Stomach smooth muscle (tissue), 2 donors: ENCODE measurements at regions not wholly inside any gene's neighbourhood (a gene's known extent, or its start where the extent isn't known, plus 50 kb on each side); places are given as distances from the start of the nearest gene placed in this dataset.

ENCODE experiments used
- H3K27ac ChIP-seq: one replicate; pipeline ENCODE4 v1.7.0; 2013; ENCODE audit warnings: mild to moderate bottlenecking, low read length, inconsistent platforms
- H3K27me3 ChIP-seq, 2 donors: one replicate each; pipeline ENCODE4 v1.7.0; 2013; ENCODE audit warnings: low read length in 2 of 2; ENCODE audit not compliant: insufficient read depth in 2 of 2, control insufficient read depth in 1 of 2
- H3K36me3 ChIP-seq, 2 donors: one replicate each; pipeline ENCODE4 v1.7.0; 2013; ENCODE audit warnings: low read length in 2 of 2; ENCODE audit not compliant: control insufficient read depth in 2 of 2, insufficient read depth in 2 of 2
- H3K4me1 ChIP-seq: one replicate; pipeline ENCODE4 v1.7.0; 2013; ENCODE audit warnings: low read length; ENCODE audit not compliant: control insufficient read depth, insufficient read depth
- H3K4me3 ChIP-seq, 2 donors: one replicate each; pipeline ENCODE4 v1.7.0; 2013; ENCODE audit warnings: low read length in 2 of 2
- H3K9ac ChIP-seq, 2 donors: one replicate each; pipeline ENCODE4 v1.7.0; 2013; ENCODE audit warnings: low read length in 2 of 2, mild to moderate bottlenecking in 1 of 2
- H3K9me3 ChIP-seq, 2 donors: one replicate each; pipeline ENCODE4 v1.7.0; 2013; ENCODE audit warnings: low read length in 2 of 2; ENCODE audit not compliant: control insufficient read depth in 2 of 2
- donor health status: healthy.
- donor health status: Pancreatic carcinoma.

GRCh38 chr16:75837264-75837663, 111.0 kb upstream of the CPHXL start:
- H3K27ac ChIP-seq = no peak overlapping the region
- H3K27me3 ChIP-seq = no peaks in the 10 kb centered on the region
- H3K4me1 ChIP-seq = no peaks in the 10 kb centered on the region
- H3K9me3 ChIP-seq = no peaks in the 10 kb centered on the region
- no peak overlapping the region for H3K9ac ChIP-seq
- no peaks in the 10 kb centered on the region for H3K36me3 ChIP-seq
- H3K4me3 ChIP-seq = no peak overlapping the region

DNA sequence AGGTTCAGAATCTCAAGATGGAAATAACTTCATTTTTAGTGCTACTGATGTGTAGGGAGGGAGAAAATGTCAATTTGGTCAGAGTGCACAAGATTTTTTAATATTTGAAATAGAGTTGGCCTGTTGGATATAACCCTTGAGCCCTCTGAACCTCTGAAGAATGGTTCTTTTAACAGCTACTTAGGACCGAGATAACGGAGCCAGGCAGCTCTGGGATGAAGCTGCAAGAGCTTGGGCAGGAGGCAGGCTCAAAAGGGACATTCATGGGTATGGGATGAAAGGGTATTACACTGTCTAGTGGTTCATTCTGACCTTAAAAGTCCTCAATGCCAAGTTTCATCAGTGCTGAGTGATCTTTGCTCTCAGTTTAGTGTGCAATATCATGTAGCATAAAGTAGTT, 111.4 kb upstream of the CPHXL start:
- H3K27ac ChIP-seq = no peak overlapping the region
- H3K4me3 ChIP-seq = no peak overlapping the region
- H3K36me3 ChIP-seq = no peaks in the 10 kb centered on the region
- H3K4me1 ChIP-seq = no peaks in the 10 kb centered on the region
- H3K9me3 ChIP-seq = no peaks in the 10 kb centered on the region
- H3K9ac ChIP-seq = no peak overlapping the region
- H3K27me3 ChIP-seq = no peaks in the 10 kb centered on the region

DNA sequence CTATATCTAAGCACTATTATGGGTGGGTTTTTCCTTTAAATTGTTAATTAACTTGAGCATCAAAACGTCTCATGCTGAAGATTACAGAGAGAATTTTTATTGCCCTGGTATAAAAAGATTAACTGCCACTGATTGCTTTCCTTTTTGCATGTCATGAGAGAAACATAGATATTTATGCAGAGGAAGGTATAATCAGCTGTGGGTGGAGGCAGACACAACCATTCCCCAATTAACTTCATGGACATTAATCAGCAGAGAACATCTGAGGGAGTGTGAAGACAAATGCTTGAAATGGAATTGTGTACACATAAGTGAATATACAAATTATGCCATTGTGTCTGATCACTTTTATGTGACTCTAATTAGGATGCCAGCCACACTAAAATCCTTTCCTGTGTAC, 115.2 kb upstream of the CPHXL start:
- no peaks in the 10 kb centered on the region for H3K9me3 ChIP-seq
- no peak overlapping the region for H3K4me3 ChIP-seq
- H3K4me1 ChIP-seq = no peaks in the 10 kb centered on the region
- no peaks in the 10 kb centered on the region for H3K27me3 ChIP-seq
- H3K9ac ChIP-seq = no peak overlapping the region
- H3K27ac ChIP-seq = no peak overlapping the region
- no peaks in the 10 kb centered on the region for H3K36me3 ChIP-seq

GRCh38 chr16:75847172-75847571, 120.9 kb upstream of the CPHXL start:
- Histone ChIP-seq H3K9me3 (no peaks in the 10 kb centered on the region), H3K4me1 (no peaks in the 10 kb centered on the region), H3K27me3 (no peaks in the 10 kb centered on the region), H3K4me3 (no peak overlapping the region), H3K27ac (no peak overlapping the region), H3K9ac (no peak overlapping the region), H3K36me3 (no peaks in the 10 kb centered on the region)

GRCh38 chr16:75854152-75854551, 127.9 kb upstream of the CPHXL start:
- H3K27ac ChIP-seq = no peak overlapping the region
- no peak overlapping the region for H3K4me3 ChIP-seq

DNA sequence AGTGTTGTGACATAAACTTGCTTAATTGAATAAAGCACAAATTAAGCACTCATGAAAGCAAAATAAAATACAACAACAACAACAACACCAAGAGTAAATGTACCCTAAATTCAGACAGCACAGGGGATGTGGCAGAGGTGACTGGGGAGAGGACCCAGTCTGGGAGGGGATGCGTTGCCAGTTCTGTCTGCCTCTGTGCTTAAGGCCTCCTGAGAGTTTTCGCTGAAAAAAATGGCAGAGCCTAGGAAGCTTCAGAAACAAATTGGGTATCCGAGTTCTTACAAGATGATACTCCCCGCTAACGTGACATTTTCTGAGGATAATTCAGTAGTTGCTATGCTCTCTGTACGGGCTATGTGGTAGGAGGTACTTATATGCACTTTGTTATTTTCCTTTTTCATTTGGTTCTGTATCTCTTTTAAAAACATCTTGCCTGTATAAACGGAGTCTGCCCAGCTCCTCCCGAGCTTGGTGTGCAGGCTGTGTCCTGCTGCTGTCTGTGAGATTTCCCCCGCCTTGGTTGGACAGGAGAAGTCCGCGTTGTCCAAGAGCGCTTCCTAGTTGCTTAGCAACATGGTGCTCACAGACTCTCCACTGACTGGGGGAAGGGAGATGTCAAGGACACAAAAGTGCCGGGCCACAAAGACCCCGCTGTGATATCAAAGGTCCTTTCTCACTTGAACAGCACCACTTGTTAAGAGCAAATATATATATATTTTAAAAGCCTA, 134.2 kb upstream of the CPHXL start:
- H3K4me1 ChIP-seq = no peaks in the 10 kb centered on the region
- no peaks in the 10 kb centered on the region for H3K36me3 ChIP-seq
- H3K4me3 ChIP-seq = peak overlapping the region in 1 of 2 donors; percentile 31
- peaks cover 0 to 2% of the 10 kb centered on the region in 2 donors for H3K9me3 ChIP-seq
- no peaks in the 10 kb centered on the region for H3K27me3 ChIP-seq
- H3K9ac ChIP-seq = no peak overlapping the region
- no peak overlapping the region for H3K27ac ChIP-seq

More at GRCh38 chr16:75854152-75854551, 127.9 kb upstream of the CPHXL start:
- peaks cover 0 to 2% of the 10 kb centered on the region in 2 donors for H3K9me3 ChIP-seq
- no peaks in the 10 kb centered on the region for H3K36me3 ChIP-seq
- no peaks in the 10 kb centered on the region for H3K27me3 ChIP-seq
- H3K9ac ChIP-seq = no peak overlapping the region
- no peaks in the 10 kb centered on the region for H3K4me1 ChIP-seq

- Histone ChIP-seq H3K9ac (no peak overlapping the region), H3K27ac (no peak overlapping the region), H3K4me1 (no peaks in the 10 kb centered on the region), H3K4me3 (no peak overlapping the region), H3K9me3 (peaks cover 0 to 2% of the 10 kb centered on the region in 2 donors), H3K36me3 (no peaks in the 10 kb centered on the region), H3K27me3 (no peaks in the 10 kb centered on the region)
Measured at GRCh38 chr16:75861311-75862097, 135.2 kb upstream of the CPHXL start.

DNA sequence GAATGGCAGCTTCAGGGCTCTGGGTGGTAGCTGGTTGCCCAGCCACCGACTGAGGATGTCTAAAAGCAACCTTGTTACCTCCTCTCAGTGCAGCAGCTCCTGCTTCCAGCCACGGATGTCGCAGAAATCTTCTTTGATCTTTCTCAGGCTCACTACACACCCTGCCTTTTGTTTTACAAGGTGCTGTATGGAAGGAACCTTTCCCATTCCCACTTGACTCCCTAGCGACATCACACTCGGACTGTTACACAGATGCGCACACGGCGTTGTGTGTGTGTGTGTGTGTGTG, 135.8 kb upstream of the CPHXL start:
- H3K27me3 ChIP-seq = no peaks in the 10 kb centered on the region
- no peaks in the 10 kb centered on the region for H3K36me3 ChIP-seq
- no peak overlapping the region for H3K9ac ChIP-seq
- no peak overlapping the region for H3K27ac ChIP-seq
- H3K4me1 ChIP-seq = no peaks in the 10 kb centered on the region
- no peak overlapping the region for H3K4me3 ChIP-seq
- peaks cover 0 to 2% of the 10 kb centered on the region in 2 donors for H3K9me3 ChIP-seq

DNA sequence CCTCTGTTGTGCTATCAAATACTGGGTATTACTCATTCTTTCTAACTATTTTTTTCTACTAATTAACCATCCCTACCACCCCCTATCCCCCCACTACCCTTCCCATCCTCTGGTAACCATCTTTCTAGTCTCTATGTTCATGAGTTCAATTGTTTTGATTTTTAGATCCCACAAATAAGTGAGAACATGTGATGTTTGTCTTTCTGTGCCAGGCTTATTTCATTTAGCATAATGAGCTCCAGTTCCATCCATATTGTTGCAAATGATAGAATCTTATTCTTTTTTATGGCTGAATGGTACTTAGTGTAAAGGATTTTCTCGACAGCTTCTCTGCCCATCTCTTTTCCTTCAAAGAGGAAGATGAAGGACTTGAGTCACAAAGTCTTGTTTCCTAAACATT, 138.0 kb upstream of the CPHXL start:
- H3K36me3 ChIP-seq = no peaks in the 10 kb centered on the region
- H3K9ac ChIP-seq = no peak overlapping the region
- no peaks in the 10 kb centered on the region for H3K4me1 ChIP-seq
- no peak overlapping the region for H3K27ac ChIP-seq
- peaks cover 0 to 3% of the 10 kb centered on the region in 2 donors for H3K9me3 ChIP-seq
- H3K4me3 ChIP-seq = no peak overlapping the region
- H3K27me3 ChIP-seq = no peaks in the 10 kb centered on the region

- Histone ChIP-seq H3K4me3 (no peak overlapping the region), H3K27ac (no peak overlapping the region), H3K9me3 (peaks cover 0 to 7% of the 10 kb centered on the region in 2 donors), H3K4me1 (no peaks in the 10 kb centered on the region), H3K9ac (no peak overlapping the region), H3K27me3 (no peaks in the 10 kb centered on the region), H3K36me3 (no peaks in the 10 kb centered on the region)
Measured at GRCh38 chr16:75865736-75866135, 139.4 kb upstream of the CPHXL start.
